WTC11 (cell line): ENCODE measurements at regions not wholly inside any gene's neighbourhood (a gene's known extent, or its start where the extent isn't known, plus 50 kb on each side); places are given as distances from the start of the nearest gene placed in this dataset.

Experiments used
- ATF3 ChIP-seq: sonication (generic); formaldehyde crosslinking; conservative IDR thresholded peaks from 2 replicates; pipeline ENCODE4 v1.8.1; 2022; ENCODE audit warnings: mild to moderate bottlenecking, missing genetic modification reagents
- CTCF ChIP-seq: fragments of 200-600 bp; IDR thresholded peaks from 2 replicates; pipeline ENCODE4 v1.8.0; 2022; ENCODE audit warnings: antibody characterized with exemption
- ERG ChIP-seq: fragments of 250-450 bp; sonication (Bioruptor Pico); IDR thresholded peaks from 2 replicates; pipeline ENCODE4 v1.8.0; 2021; ENCODE audit warnings: mild to moderate bottlenecking
- GABPB1 ChIP-seq: sonication (generic); formaldehyde crosslinking; IDR thresholded peaks from 2 replicates; pipeline ENCODE4 v1.8.1; 2023; ENCODE audit warnings: mild to moderate bottlenecking, missing genetic modification reagents
- HMGXB4 ChIP-seq: sonication (generic); formaldehyde crosslinking; IDR thresholded peaks from 2 replicates; pipeline ENCODE4 v1.8.1; 2023; ENCODE audit warnings: mild to moderate bottlenecking, moderate library complexity, missing genetic modification reagents
- TEAD4 ChIP-seq: sonication (generic); formaldehyde crosslinking; IDR thresholded peaks from 2 replicates; pipeline ENCODE4 v1.8.0; 2022; ENCODE audit warnings: mild to moderate bottlenecking, missing genetic modification reagents
- ZBTB43 ChIP-seq: sonication (generic); formaldehyde crosslinking; IDR thresholded peaks from 2 replicates; pipeline ENCODE4 v1.8.1; 2023; ENCODE audit warnings: mild to moderate bottlenecking, missing genetic modification reagents
- ZNF138 ChIP-seq: sonication (generic); formaldehyde crosslinking; conservative IDR thresholded peaks from 2 replicates; pipeline ENCODE4 v1.8.1; 2022; ENCODE audit warnings: mild to moderate bottlenecking, moderate library complexity, missing genetic modification reagents

GRCh38 chr1:29669158-29669871 is 433.0 kb downstream of the PTPRU start:
- no peak for TF ChIP-seq ZNF138
- no peak for TF ChIP-seq ZBTB43 (CRISPR knock-in tag)
- no peak for TF ChIP-seq ATF3 (CRISPR knock-in tag)
- TF ChIP-seq CTCF, result no peak
- no peak for TF ChIP-seq GABPB1 (CRISPR knock-in tag)
- no peak for TF ChIP-seq ERG (CRISPR knock-in tag)
- no peak for TF ChIP-seq TEAD4 (CRISPR knock-in tag)
- no peak for TF ChIP-seq HMGXB4 (CRISPR knock-in tag)
